Stimulated activated CD8-positive, alpha-beta memory T cell treated with anti-CD3 and anti-CD28 coated beads, Interleukin-7, amount 100 ng/mL, for 1 hour (primary cell): ENCODE measurements at regions not wholly inside any gene's neighbourhood (a gene's known extent, or its start where the extent isn't known, plus 50 kb on each side); places are given as distances from the start of the nearest gene placed in this dataset.
"Not testable (repeated sequence)": the region's sequence is repeated elsewhere in the genome, so short reads cannot be mapped to it uniquely, and the experiment has no call there.

Source experiments
- DNase-seq, 2 donors: peaks; one replicate each; pipeline ENCODE4 v3.0.0-alpha.2; 2020; ENCODE audit warnings: low read depth in 2 of 2

DNA sequence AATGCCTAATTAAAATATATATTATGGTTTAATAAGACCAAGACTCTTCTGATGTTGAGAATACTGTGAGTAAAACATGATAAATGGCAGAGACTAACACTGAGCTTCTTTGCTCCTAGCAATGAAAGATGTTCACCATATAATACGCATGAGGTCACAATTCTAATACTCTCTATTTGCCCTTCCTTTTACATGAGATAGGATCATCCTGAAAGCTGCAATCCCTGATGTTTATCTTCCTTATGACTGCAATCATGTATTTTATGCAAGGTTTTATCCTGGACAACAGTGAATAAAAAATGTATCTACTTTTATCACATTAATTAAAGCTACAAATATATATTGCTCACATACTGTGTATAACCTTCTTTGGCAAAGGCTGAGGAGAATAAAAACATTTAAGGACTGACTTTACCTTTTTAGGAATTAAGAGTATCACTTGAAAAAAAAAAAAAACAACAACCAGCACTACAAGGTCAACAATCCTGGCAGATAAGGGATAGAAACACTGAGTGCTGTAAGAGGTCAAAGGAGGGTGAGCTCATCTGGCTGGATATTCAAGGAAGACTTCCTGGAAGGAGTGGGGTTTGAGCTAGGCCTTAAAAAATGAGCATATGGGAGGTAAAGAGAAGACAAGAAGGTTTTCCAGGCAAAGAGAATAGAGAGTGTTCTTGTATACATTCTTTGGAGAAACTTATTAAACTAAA lies 99.9 kb downstream of the AREG start:
- no peak for DNase-seq

DNA sequence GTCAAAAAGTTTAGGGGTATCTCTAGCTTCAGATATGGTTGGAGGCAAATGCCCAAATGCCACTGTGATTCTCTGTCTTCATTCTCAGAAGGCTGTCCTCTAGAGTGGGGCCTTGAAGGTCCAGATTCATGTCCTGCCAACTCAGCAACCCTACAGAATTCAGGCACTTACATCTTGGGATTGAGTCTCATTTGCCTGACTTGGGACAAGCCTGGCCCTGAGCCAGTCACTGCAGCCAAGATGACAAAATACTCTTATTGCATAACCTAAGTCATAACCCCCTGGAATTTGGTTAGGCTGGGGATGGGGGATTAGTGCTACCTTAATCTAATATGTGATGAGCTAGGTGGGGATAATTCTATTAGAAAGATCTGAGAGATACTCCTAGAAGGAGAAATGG lies 100.5 kb downstream of the AREG start:
- DNase-seq = no peak

DNA sequence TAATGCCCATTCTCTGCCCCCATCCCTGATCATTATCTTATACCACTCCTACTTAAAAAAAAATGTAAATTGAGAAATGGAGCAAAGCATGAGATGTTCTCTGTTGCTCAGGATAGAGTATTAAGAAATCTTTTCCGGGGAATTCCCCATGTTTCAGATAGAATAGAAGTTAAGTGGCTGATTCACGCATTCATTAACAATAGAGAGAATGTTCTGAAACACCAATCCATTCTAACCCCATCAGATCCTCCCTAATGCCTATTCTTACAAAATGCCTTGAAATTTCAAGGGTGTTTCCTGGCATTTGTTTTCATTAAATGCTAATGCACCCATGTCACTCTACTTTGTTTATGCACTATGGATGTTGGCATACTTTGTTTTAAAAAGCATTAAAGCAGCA lies 101.1 kb downstream of the AREG start:
- no peak for DNase-seq

DNA sequence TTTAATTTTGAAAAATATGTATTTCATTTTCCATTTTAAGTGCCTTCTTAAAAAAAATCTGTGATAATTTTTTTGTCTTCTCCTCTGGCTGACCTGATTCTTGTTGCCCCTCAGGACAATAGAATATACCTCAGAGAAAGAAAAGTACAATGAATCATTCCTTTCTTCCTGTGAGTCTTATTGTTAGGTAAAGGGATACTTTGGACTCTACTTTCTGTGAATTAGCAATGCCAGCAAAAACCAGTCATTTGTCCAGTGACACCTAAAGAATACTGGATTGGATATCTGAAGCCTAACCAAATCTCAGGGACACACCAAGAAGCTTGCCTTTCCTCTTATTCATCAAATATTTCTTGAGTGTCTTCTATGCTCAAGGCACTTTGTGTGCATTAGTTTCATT lies 102.1 kb downstream of the AREG start:
- DNase-seq = no peak

DNA sequence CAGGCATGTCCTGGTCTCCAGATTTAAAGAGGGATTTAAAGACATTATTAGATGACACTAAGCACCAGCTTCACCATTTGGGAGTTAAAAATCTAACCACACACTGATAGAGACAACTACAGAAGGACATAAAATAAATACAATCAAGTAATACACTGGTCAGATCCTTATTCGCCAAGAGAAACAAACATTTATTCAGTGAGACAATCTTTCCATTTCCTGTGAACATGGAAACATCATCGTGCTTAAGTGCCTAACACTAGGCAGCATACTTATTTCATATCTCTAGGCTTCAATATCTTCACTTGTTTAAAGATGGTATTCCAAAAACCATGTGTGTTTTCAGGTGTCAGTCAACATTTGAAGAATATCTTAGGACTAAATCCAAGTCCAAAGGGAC lies 103.6 kb downstream of the AREG start:
- no peak for DNase-seq

DNA sequence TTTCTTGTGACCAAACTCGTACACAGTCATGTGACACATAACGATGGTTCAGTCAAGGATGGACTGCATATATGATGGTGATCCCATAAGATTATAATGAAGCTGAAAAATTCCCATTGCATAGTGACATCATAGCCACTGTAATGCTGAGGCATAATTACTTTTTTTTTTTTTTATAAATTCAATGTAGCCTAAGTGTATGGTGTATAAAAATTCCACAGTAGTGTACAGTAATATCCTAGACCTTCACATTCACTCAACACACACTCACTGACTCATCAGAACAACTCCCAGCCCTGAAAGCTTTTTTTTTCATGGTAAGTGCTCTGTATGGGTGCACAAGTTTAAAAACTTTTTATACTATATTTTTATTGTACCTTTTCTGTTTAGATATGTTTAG lies 105.0 kb downstream of the AREG start:
- no peak for DNase-seq

DNA sequence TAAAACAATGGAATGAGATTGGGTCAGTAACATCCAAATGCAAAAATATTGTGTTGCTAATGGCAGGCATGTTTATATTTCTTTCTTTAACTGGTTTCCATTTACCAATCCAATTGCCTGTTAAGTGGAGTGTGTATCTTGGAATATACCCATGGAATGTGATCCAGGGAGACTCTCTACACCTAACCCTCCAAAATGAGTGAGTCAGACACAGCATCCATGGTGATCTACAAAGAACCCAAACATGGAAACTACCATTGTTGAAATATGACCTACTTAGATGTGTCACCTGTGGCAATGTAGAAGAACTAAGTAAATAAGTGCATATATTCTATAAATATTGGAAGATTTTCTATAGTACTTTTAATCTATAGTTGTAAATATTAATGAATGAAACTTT lies 110.3 kb downstream of the AREG start:
- no peak for DNase-seq

DNA sequence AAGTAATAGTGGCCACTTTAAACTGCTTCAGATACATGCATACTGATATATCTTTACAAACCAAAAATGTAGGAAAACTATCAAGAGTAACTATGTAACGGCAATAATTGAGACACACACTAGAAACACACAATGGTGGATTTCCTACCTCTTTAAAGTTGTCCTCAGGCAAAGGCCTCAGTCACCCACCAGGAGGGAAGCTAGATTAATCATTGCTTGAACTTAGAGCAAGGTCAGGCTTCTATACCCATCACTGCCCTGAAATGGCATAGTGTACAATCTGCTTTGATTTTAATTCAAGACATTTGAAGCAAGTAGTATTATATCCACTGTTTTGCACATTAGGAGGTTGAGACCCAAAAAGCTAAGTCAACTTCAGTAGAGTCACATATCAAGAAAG lies 110.9 kb downstream of the AREG start:
- no peak for DNase-seq

DNA sequence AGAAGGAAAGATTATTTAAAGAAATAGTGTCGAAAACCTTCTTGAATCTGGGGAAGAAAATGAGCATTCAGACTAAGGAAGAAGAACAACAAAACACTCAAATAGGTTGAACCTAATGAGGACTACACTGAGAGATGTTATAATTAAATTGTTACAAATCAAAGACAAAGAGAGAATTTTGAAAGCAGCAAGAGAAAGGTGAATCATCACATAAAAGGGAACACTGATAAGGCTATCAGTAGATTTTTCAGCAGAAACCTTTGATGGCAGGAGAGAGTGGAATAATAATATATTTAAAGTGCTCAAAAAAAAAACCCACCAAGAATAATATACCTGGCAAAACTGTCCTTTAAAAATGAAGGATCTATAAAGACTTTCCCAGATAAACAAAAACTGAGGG lies 114.9 kb downstream of the AREG start:
- DNase-seq = no peak

DNA sequence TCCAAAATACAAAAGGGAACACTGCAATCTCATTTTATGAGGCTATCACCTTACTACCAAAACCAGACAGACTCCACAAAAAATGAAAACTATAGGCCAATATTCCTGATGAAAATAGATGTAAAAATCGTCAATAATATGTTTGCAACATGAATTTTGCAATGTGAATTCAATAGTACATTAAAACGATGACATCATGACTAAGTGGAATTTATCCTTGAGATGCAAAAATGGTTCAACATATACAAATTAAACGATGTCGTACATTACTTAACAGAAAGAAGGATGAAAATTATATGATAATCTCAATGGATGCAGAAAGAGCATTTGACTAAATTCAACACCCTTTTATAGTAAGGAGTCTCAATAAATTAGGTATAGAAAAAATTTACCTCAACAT lies 123.0 kb downstream of the AREG start:
- no peak for DNase-seq

DNA sequence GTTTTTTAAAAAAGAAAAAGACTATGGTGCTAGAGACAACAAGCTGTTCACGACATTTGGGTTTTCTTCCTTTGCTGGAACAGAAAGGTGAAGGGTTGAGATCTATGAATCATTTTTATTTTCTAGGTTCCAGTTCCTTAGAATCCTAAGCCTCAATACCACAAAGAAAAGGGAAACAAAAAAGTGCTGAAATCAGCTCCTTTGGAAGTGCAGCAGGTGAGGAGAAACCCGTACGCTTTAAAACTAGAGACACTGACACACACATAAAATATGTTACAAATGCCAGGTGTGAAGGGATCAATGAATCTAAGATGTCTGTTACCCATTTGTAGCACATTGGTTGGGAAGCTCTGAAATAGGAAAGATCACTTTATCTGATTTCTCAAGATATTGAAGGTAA lies 125.2 kb downstream of the AREG start:
- DNase-seq = no peak

DNA sequence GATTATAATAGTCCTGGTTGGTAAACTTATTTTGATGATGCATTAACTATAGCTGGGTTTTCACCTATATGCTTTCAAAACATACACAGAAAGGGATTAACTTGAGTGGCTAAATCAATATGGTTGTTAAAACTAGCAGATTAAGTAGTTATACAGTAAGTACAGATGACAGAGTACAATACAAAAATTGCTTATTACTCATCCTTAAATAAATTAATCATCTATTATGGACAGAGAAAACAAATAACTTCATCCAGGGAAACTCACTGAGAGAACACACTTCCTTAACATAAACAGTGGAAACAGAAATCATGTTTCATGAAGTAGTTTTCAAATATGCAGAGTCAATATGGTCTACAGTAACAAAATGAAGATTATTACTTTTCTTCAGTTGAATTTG lies 133.4 kb downstream of the AREG start:
- no peak for DNase-seq

DNA sequence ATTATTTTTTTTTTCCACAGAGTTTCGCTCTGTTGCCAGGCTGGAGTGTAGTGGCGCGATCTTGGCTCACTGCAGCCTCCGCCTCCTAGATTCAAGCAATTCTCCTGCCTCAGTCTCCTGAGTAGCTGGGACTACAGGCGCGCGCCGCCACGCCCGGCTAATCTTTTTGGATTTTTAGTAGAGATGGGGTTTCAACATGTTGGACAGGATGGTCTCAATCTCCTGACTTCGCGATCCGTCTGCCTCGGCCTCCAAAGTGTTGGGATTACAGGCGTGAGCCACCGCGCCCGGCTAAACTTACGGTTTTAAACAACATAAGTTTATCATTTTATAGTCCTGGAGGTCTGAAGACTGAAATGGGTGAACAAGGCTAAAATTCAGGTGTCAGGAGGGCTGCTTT lies 133.9 kb downstream of the AREG start:
- not testable (repeated sequence) for DNase-seq

DNA sequence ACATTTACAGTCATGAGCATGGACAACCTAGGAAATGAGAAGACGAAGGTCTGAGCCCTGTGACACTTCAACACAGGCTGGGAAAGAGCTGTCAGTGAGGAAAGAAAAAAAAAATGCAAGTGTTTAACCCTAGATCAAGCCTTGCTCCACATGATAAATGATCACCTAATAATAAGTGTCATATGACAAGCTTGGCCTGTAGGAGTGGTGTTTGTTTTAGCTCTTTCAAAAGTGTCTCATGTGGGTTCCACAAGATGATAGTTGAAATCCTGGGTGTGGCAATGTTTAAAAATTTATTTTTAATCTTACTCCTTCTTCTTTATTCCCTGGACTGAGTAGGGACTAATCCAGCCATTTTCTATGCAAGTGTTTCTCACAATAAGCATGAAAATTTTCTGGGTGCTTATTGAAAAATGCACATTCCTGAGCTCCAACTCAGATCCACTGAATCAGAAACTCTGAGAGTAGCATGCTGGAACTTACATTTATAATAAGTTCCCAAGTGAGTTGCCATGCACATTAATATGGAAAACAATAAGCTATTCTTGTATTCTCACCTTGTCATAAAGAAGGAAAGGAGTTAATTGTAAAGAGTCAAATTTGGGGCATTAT lies 138.3 kb downstream of the AREG start:
- DNase-seq = no peak

DNA sequence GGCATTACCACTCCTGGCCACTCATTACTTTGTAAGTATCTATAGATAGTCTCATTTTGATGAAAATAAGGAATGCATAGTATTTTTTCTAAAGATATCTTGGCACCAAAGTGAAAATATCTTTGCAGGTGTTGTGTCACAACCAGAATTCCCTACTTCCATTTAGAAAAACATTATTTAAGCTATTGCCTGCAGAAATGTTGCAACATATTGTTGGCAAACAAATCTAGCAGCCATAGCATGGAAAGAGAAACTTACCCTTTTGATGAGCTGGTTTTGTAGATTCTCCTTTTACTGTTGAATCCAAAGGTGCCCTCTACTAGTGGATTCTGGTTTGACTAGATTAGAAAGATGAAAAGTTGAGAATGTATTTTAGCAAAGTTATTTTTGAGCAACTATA lies 138.8 kb downstream of the AREG start:
- DNase-seq = no peak

DNA sequence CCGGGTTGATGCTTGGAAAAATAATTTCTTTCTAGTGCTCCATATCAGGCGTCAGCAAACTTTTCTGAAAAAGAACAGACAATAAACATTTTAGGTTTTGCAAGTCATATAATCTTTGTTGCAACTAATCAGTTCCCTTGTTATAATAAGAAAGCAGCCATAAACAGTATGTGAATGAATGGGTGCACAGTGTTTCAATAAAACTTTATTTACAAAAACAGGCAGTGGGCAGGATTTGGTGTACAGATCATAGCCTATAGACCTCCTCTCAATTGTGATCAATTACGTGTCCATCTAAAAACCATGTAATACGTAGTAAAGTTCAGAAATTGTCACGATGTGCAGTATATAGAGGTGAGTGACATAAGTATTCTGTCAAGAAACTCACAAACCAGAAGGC lies 143.4 kb downstream of the AREG start:
- DNase-seq = no peak

DNA sequence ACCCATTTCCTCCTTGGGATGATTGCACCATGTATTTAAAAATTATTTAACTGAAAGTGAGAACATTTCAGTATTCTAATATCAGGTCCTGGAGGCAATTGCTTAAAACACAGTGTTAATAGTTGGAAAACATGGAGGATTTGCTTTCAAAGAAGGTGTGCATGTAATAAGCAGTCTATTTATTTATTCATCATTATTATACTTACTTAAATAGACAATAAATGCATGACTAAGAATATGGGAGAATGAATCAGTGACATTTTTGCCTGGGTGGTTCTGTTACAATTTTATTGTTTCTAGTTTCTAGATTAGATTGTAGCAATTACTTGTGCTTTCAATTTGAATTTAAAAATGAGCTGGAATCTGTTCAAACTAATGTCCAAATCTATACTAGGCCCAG lies 145.5 kb downstream of the AREG start:
- no peak for DNase-seq

DNA sequence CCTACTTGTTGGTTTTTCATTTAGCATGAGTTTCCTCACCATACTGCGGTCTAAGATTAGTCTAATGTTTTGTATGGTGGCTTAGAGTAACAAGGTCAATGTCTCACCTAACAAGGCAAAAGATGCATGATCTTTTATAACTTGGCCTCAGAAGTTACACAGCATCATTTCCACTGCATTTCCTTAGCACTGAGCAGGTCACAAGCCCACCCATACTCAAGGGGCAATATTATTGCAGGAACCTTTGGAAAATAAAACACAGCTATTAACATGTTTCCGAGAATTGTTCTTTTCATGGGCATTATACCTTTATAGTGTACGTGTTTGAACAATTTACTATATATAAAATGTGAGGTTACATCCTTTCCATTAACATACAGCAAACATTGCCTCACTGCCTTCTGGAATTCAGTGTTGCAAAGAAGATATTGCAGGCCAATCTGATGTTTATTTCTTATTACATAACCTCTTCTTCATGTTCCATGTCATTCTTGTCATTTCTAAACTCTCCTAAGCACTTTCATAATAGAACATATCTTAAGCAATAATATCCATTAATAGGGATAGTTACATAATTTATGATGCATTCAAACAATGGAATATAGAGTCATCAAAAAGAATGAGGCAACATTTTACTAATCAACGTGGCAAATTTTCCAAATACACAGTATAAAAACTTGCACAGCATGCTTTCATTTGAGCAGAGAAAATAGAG lies 153.8 kb downstream of the AREG start:
- DNase-seq = no peak

DNA sequence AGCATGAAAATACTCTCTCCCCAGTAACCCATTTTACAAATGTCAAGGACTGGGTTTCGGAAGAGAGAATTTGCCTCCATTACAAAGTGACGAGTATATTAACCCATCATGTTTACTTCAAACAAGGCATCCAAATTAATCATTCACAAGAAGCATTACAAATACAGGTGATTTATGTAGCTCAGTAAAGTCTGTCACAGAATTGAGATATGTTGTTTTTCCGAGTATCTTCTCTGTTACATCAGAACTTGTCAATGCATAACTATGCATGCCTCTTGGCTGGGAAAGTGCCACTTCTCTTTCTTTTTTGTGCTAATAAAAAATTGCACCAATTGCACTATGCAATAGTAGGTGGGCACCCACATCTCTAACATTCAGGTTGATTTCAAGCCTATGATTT lies 158.2 kb downstream of the AREG start:
- no peak for DNase-seq

DNA sequence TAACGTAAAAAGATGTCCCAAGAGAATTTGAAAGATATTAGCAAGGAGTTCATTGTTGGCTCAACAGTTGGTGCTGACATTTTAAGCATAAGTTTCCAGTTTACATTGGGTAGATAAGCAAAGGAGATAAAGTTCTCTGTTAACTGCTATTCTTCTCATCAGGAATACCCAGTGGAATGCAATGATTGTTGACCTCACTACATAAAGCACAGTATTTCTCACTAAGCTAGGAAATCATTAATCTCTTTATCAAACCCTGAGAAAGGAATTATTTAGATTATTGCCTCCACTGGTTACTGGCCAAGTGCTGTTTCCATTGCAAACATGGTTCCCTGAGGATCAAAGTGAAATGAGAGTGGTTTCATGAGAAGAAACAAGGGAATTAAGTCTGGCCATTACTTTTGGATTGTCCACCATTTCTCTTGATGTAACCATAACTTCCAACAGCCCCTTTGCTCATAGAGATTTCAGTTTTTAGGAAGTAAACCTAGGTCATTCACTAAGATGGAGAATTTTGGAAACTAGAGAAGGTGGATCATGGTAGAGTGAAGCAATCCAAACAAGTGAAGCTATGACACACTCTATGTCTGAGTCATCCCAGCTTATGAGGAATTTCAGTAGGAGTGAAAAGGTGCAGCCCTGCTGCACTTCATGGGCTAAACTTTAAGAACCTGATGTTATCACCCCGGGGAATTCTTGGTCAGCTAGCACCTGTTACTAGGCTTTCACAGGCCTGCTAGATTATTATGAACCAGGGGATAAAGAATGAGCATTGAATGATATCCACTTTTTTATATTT lies 163.4 kb downstream of the AREG start:
- DNase-seq = no peak

DNA sequence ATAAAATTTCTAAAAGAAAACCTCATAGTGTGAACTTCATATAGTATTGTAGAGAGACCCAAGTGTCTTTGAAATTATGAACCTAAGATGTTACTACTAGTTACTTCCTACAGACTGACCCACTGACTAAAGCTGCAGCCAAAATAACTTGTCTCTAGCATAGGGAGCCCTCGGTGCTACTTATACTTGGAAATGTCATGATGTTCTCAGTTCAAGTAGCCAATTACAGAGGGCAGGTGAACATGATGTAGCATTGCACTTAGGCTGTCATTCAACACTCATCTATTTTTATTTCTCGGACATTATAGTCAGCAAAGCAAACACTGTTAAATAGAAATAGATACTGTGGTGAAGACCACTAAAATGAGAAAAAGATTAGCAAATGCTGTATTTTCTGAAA lies 165.6 kb downstream of the AREG start:
- DNase-seq = no peak

DNA sequence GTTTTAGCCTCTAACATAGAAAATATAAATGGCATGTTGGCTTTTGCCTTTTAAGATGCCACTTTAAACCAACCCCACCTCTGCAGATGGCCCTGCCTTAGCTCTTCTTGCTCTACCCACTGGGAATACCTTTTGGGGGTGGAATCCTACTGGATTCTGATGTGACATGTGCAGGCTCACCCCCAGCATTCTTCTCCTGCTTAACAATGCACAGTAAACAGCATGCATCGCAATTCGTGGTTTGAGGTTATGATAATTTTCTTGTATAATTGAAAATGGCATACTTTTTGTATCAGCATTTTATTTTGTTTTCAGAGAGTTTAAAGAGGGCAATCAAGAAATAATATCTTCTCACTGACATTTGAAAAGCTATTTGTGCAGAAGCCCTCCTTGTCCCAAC lies 167.9 kb downstream of the AREG start:
- DNase-seq = no peak

DNA sequence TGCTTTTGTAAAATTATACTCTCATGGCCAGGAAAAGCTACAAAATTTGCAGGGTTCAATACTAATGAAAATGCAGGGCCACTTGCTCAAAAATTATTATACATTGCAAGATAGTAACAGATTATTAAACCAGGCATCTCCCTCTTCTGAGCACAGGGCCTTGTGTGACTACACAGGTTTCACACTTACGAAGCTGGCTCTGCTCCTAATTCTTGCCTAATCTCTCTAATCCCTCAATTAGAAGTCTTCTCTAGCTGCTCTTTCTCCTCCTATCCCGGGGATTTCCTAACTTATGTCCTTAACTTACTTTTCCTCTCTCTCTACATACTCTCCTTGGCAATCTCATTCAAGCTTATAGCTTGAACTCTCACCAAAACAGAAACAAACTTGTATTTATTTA lies 168.3 kb downstream of the AREG start:
- DNase-seq = no peak
